ENCODE measurements at regions not wholly inside any gene's neighbourhood (a gene's known extent, or its start where the extent isn't known, plus 50 kb on each side); places are given as distances from the start of the nearest gene placed in this dataset.
A peak's percentile ranks its signal among the peaks of the same experiment; 100 is the strongest.

DNA sequence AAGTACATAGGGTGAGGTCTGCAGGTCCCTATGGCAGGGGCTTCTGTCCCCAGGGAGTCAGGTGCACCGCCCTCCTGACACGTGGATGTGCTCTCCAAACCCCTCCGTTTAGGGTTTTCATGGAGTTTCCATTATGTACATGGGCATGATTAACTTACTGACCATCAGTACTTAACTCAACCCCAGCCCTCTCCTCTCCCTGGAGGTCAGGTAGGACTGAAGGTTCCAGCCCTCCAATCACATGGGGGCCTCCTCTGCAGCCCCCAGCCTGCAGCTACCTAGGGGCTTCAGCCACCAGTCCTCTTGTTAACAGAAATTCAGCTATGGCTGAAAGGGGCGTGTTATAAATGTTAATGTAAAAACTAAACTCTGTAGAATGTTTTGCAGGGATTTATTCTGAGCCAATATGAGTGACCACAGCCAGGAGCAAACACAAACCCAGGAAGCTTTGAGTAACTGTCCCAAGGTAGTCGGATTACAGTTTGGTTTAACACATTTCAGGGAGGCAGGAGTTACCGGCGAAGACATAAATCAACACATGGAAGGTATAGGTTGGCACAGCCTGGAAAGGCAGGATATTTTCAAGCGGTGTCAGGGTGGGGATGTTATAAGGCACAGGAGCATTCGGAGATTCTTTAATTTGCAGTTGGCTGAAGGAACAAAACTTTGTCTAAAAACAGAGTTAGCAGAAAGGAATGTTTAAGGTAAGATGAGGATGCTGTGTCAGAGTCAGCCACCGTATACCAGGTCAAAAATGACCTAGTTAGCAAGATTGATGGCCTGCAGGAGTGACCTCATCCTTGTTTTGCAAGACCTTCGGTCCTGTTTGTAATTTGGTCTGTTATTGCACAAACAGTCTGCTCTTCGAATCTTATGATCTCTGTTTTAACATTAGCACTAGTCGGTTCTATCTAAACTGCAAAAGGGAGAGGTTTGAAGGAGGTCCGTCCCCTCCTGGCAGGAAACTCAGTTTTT lies 75.2 kb downstream of the TNFAIP2 start (continued):
- no peak for TF ChIP-seq ZNF343 (CRISPR knock-in tag; IDR thresholded peaks at IDR 0.05)
- peak; percentile 92 for TF ChIP-seq MEIS2 (CRISPR knock-in tag; IDR thresholded peaks at IDR 0.05)
- TF ChIP-seq, protein P1, sequence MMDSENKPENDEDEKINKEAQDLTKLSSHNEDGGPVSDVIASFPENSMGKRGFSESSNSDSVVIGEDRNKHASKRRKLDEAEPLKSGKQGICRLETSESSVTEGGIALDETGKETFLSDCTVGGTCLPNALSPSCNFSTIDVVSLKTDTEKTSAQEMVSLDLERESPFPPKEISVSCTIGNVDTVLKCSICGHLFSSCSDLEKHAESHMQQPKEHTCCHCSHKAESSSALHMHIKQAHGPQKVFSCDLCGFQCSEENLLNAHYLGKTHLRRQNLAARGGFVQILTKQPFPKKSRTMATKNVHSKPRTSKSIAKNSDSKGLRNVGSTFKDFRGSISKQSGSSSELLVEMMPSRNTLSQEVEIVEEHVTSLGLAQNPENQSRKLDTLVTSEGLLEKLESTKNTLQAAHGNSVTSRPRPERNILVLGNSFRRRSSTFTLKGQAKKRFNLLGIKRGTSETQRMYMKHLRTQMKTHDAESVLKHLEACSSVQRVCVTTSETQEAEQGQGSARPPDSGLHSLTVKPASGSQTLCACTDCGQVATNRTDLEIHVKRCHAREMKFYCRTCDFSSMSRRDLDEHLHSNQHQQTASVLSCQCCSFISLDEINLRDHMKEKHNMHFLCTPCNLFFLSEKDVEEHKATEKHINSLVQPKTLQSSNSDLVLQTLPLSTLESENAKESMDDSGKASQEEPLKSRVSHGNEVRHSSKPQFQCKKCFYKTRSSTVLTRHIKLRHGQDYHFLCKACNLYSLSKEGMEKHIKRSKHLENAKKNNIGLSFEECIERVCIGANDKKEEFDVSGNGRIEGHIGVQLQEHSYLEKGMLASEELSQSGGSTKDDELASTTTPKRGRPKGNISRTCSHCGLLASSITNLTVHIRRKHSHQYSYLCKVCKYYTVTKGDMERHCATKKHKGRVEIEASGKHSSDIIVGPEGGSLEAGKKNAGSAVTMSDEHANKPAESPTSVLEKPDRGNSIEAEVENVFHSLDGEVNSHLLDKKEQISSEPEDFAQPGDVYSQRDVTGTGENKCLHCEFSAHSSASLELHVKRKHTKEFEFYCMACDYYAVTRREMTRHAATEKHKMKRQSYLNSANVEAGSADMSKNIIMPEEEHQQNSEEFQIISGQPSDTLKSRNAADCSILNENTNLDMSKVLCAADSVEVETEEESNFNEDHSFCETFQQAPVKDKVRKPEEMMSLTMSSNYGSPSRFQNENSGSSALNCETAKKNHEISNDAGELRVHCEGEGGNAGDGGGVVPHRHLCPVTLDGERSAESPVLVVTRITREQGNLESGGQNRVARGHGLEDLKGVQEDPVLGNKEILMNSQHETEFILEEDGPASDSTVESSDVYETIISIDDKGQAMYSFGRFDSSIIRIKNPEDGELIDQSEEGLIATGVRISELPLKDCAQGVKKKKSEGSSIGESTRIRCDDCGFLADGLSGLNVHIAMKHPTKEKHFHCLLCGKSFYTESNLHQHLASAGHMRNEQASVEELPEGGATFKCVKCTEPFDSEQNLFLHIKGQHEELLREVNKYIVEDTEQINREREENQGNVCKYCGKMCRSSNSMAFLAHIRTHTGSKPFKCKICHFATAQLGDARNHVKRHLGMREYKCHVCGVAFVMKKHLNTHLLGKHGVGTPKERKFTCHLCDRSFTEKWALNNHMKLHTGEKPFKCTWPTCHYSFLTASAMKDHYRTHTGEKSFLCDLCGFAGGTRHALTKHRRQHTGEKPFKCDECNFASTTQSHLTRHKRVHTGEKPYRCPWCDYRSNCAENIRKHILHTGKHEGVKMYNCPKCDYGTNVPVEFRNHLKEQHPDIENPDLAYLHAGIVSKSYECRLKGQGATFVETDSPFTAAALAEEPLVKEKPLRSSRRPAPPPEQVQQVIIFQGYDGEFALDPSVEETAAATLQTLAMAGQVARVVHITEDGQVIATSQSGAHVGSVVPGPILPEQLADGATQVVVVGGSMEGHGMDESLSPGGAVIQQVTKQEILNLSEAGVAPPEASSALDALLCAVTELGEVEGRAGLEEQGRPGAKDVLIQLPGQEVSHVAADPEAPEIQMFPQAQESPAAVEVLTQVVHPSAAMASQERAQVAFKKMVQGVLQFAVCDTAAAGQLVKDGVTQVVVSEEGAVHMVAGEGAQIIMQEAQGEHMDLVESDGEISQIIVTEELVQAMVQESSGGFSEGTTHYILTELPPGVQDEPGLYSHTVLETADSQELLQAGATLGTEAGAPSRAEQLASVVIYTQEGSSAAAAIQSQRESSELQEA (CRISPR knock-in tag; IDR thresholded peaks at IDR 0.05; ENCODE audit: not compliant biosample characterization), result no peak
- TF ChIP-seq ZNF136 (CRISPR knock-in tag; IDR thresholded peaks at IDR 0.05; ENCODE audit: low read depth), result no peak
- TF ChIP-seq, protein P2, sequence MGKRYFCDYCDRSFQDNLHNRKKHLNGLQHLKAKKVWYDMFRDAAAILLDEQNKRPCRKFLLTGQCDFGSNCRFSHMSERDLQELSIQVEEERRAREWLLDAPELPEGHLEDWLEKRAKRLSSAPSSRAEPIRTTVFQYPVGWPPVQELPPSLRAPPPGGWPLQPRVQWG (CRISPR knock-in tag; IDR thresholded peaks at IDR 0.05; ENCODE audit: borderline replicate concordance, low read depth), result no peak
- TF ChIP-seq SP2 (CRISPR knock-in tag; IDR thresholded peaks at IDR 0.05), result no peak
- TF ChIP-seq SP1 (IDR thresholded peaks at IDR 0.05), result no peak
- no peak for TF ChIP-seq SP1 (CRISPR knock-in tag; IDR thresholded peaks at IDR 0.05)
- peak; percentile 50; the same call in 1 of the 2 replicates for TF ChIP-seq TRIM24 (CRISPR knock-in tag; IDR thresholded peaks at IDR 0.05)
- no peak for TF ChIP-seq ZNF207 (IDR thresholded peaks at IDR 0.05; ENCODE audit: borderline replicate concordance)
- peak; percentile 31; the same call in 1 of the 2 replicates for TF ChIP-seq ZNF614 (CRISPR knock-in tag; IDR thresholded peaks at IDR 0.05; ENCODE audit: borderline replicate concordance)
- TF ChIP-seq ZMYM4 (CRISPR knock-in tag; IDR thresholded peaks at IDR 0.05), result no peak
- TF ChIP-seq, protein P3, sequence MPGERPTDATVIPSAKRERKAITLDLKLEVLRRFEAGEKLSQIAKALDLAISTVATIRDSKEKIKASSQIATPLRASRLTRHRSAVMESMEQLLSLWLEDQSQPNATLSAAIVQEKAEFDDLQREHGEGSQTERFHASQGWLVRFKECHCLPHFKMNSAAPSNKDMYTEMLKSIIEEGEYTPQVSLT (CRISPR knock-in tag; IDR thresholded peaks at IDR 0.05; ENCODE audit: borderline replicate concordance, low read depth), result no peak
- TF ChIP-seq, protein P4, sequence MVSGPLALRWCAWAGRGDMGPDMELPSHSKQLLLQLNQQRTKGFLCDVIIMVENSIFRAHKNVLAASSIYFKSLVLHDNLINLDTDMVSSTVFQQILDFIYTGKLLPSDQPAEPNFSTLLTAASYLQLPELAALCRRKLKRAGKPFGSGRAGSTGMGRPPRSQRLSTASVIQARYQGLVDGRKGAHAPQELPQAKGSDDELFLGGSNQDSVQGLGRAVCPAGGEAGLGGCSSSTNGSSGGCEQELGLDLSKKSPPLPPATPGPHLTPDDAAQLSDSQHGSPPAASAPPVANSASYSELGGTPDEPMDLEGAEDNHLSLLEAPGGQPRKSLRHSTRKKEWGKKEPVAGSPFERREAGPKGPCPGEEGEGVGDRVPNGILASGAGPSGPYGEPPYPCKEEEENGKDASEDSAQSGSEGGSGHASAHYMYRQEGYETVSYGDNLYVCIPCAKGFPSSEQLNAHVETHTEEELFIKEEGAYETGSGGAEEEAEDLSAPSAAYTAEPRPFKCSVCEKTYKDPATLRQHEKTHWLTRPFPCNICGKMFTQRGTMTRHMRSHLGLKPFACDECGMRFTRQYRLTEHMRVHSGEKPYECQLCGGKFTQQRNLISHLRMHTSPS (CRISPR knock-in tag; IDR thresholded peaks at IDR 0.05; ENCODE audit: low read depth), result no peak
- TF ChIP-seq ZBTB7A (CRISPR knock-in tag; IDR thresholded peaks at IDR 0.05), result no peak
- TF ChIP-seq MTA3 (CRISPR knock-in tag; IDR thresholded peaks at IDR 0.05), result no peak
- no peak for TF ChIP-seq ZNF460 (CRISPR knock-in tag; IDR thresholded peaks at IDR 0.05; ENCODE audit: borderline replicate concordance)
- no peak for TF ChIP-seq ZNF605 (CRISPR knock-in tag; IDR thresholded peaks at IDR 0.05)
- TF ChIP-seq REL (CRISPR knock-in tag; conservative IDR thresholded peaks at IDR 0.05), result no peak

Measured in HepG2 (cell line).